ENCODE measurements at regions not wholly inside any gene's neighbourhood (a gene's known extent, or its start where the extent isn't known, plus 50 kb on each side); places are given as distances from the start of the nearest gene placed in this dataset.

GRCh38 chr3:36269274-36269673 is 111.0 kb upstream of the STAC start:
- DNase-seq, result no peak
- Histone ChIP-seq H4K20me1 (ENCODE audit: insufficient read depth) (no peaks in the 10 kb centered on the region), H3K79me2 (ENCODE audit: insufficient read depth) (no peaks in the 10 kb centered on the region), H3K27me3 (ENCODE audit: insufficient read depth) (no peaks in the 10 kb centered on the region), H3K4me2 (no peak overlapping the region), H3K4me1 (ENCODE audit: control insufficient read depth in 1 of 2, insufficient read depth in 2 of 2, low read depth in 1 of 2, low read length in 1 of 2) (no peaks in the 10 kb centered on the region), H3K36me3 (replicated peaks in 1 of 2; ENCODE audit: control insufficient read depth in 1 of 2, insufficient read depth in 2 of 2, low read length in 1 of 2) (no peaks in the 10 kb centered on the region), H3K9me3 (no peaks in the 10 kb centered on the region), H2AFZ (ENCODE audit: low read depth) (0 out of 2 replicates have a peak overlapping the region, but pooled peaks have one; percentile 9), H3K9ac (no peak overlapping the region), H3F3A (replicated peaks; ENCODE audit: insufficient read depth) (no peaks in the 10 kb centered on the region), H3K4me3 (ENCODE audit: low read depth in 2 of 2, low read length in 1 of 2) (0 out of 4 replicates have a peak overlapping the region, but pooled peaks of 1 of the 2 experiments have one; percentile 1), H3K9me2 (no peaks in the 10 kb centered on the region), H3K27ac (ENCODE audit: low read depth in 2 of 2, low read length in 1 of 2) (no peak overlapping the region)
- 41% methylated on average over 2 of the region's 2 CpGs for WGBS (ENCODE audit: low lambda C conversion rate)
- TF ChIP-seq RCOR1 (IDR thresholded peaks at IDR 0.05; ENCODE audit: low read length), result no peak
- no peak for TF ChIP-seq PBX3 (IDR thresholded peaks at IDR 0.05)
- no peak for TF ChIP-seq POLR2AphosphoS5 (IDR thresholded peaks at IDR 0.05; ENCODE audit: low read depth, low read length)
- TF ChIP-seq FOXJ3 (CRISPR knock-in tag; IDR thresholded peaks at IDR 0.05), result no peak
- TF ChIP-seq SIN3A (IDR thresholded peaks at IDR 0.05; ENCODE audit: borderline replicate concordance, low read depth, low read length), result no peak
- no peak for TF ChIP-seq RFX5 (IDR thresholded peaks at IDR 0.05; ENCODE audit: low read length)
- TF ChIP-seq TAF1 (IDR thresholded peaks at IDR 0.05; ENCODE audit: borderline replicate concordance, low read depth, low read length), result no peak
- no peak for TF ChIP-seq EZH2phosphoT487 (IDR thresholded peaks at IDR 0.05; ENCODE audit: borderline replicate concordance, low read depth)
- TF ChIP-seq USF1 (IDR thresholded peaks at IDR 0.05; ENCODE audit: borderline replicate concordance, low read depth), result no peak
- no peak for TF ChIP-seq IRF3 (IDR thresholded peaks at IDR 0.05; ENCODE audit: low read depth, low read length)
- no peak for TF ChIP-seq NRF1 (IDR thresholded peaks at IDR 0.05; ENCODE audit: low read depth, low read length)
- no peak for TF ChIP-seq MXI1 (IDR thresholded peaks at IDR 0.05; ENCODE audit: low read depth, low read length)
- TF ChIP-seq NFIC (IDR thresholded peaks at IDR 0.05; ENCODE audit: borderline replicate concordance), result no peak
- TF ChIP-seq YY1 (IDR thresholded peaks at IDR 0.05; ENCODE audit: low read depth), result no peak
- TF ChIP-seq TEAD4 (IDR thresholded peaks at IDR 0.05; ENCODE audit: borderline replicate concordance, insufficient read depth), result no peak
- POLR2A ChIA-PET, result no interaction called here
- CTCF ChIA-PET, result no interaction called here

GRCh38 chr3:36282766-36283165 is 97.5 kb upstream of the STAC start:
- Histone ChIP-seq H3K4me2 (no peak overlapping the region), H3K79me2 (ENCODE audit: insufficient read depth) (no peaks in the 10 kb centered on the region), H3K9me3 (no peaks in the 10 kb centered on the region), H3K9me2 (no peaks in the 10 kb centered on the region), H4K20me1 (ENCODE audit: insufficient read depth) (no peaks in the 10 kb centered on the region), H3K36me3 (replicated peaks in 1 of 2; ENCODE audit: control insufficient read depth in 1 of 2, insufficient read depth in 2 of 2, low read length in 1 of 2) (peaks cover 0 to 3% of the 10 kb centered on the region in 2 experiments), H3K4me1 (ENCODE audit: control insufficient read depth in 1 of 2, insufficient read depth in 2 of 2, low read depth in 1 of 2, low read length in 1 of 2) (no peaks in the 10 kb centered on the region; a peak in 1 of 4 replicates), H3K27me3 (ENCODE audit: insufficient read depth) (no peaks in the 10 kb centered on the region), H3K9ac (no peak overlapping the region), H2AFZ (ENCODE audit: low read depth) (0 out of 2 replicates have a peak overlapping the region, but pooled peaks have one; percentile 17), H3K27ac (ENCODE audit: low read depth in 2 of 2, low read length in 1 of 2) (peak overlapping the region in 1 of 2 experiments; percentile 16; a peak in 1 of 4 replicates), H3K4me3 (ENCODE audit: low read depth in 2 of 2, low read length in 1 of 2) (no peak overlapping the region), H3F3A (replicated peaks; ENCODE audit: insufficient read depth) (no peaks in the 10 kb centered on the region)
- TF ChIP-seq EZH2phosphoT487 (IDR thresholded peaks at IDR 0.05; ENCODE audit: borderline replicate concordance, low read depth) (no peak), TEAD4 (IDR thresholded peaks at IDR 0.05; ENCODE audit: borderline replicate concordance, insufficient read depth) (no peak), FOSL2 (IDR thresholded peaks at IDR 0.05; ENCODE audit: borderline replicate concordance, low read depth) (no peak), SIN3A (IDR thresholded peaks at IDR 0.05; ENCODE audit: borderline replicate concordance, low read depth, low read length) (no peak), GABPA (IDR thresholded peaks at IDR 0.05; ENCODE audit: low read depth) (no peak), USF1 (IDR thresholded peaks at IDR 0.05; ENCODE audit: borderline replicate concordance, low read depth) (no peak), REST (IDR thresholded peaks at IDR 0.05; ENCODE audit: low read depth, low read length) (no peak)
- 59% methylated on average over 3 of the region's 3 CpGs for WGBS (ENCODE audit: low lambda C conversion rate)
- ChIA-PET POLR2A (no interaction called here), CTCF (interaction anchor here (0.7 kb wide), 1 partner anchor 20 kb away, joined by 4 read pairs; no protein-coding TSS in a partner anchor)
- DNase-seq, result no peak
